Tibial artery (tissue), 4 donors: ENCODE measurements at regions not wholly inside any gene's neighbourhood (a gene's known extent, or its start where the extent isn't known, plus 50 kb on each side); places are given as distances from the start of the nearest gene placed in this dataset.
"Not testable (repeated sequence)": the region's sequence is repeated elsewhere in the genome, so short reads cannot be mapped to it uniquely, and the experiment has no call there.

ENCODE experiments used
- DNase-seq, 2 donors: peaks; one replicate each; pipeline ENCODE4 v3.0.0-alpha.2; 2019
- H3K27ac ChIP-seq, 2 donors: fragments of 200-600 bp; sonication (generic) in 1 of 2; 1 replicate in 1 of 2; 2 replicates in 1 of 2; pipeline ENCODE4 v1.5.1; 2018 to 2019; ENCODE audit warnings: mild to moderate bottlenecking in 1 of 2
- H3K27me3 ChIP-seq, 2 donors: fragments of 200-600 bp; sonication (generic) in 1 of 2; one replicate each; pipeline versions ENCODE4 v1.5.1 to v1.6.0; 2016 to 2019
- H3K36me3 ChIP-seq, 3 donors: fragments of 200-600 bp; sonication (generic) in 2 of 3; one replicate each; pipeline ENCODE4 v1.5.1; 2016 to 2019; ENCODE audit warnings: mild to moderate bottlenecking in 2 of 3
- H3K4me1 ChIP-seq, 4 donors: fragments of 200-600 bp; sonication (generic) in 2 of 4; 1 replicate in 3 of 4; 2 replicates in 1 of 4; pipeline ENCODE4 v1.5.1; 2016 to 2019
- H3K4me3 ChIP-seq, 2 donors: fragments of 200-600 bp; sonication (generic) in 1 of 2; 1 replicate in 1 of 2; 2 replicates in 1 of 2; pipeline ENCODE4 v1.5.1; 2018 to 2019; ENCODE audit warnings: mild to moderate bottlenecking in 2 of 2
- H3K9me3 ChIP-seq, 3 donors: fragments of 200-600 bp; sonication (generic) in 1 of 3; one replicate each; pipeline ENCODE4 v1.5.1; 2016 to 2019
- intact Hi-C: fragments of 100-400 bp; cut with DNase I; formaldehyde crosslinking; loops from one replicate; pipeline ENCODE4 v1.15.0; 2023; ENCODE audit warnings: low total_unique reads
- TF ChIP-seq, protein P1 (sequence below), 2 experiments: fragments of 200-600 bp in 1 of 2; fragments of 450-650 bp in 1 of 2; IDR thresholded peaks; one replicate each; pipeline ENCODE4 v1.5.1; 2017 to 2019; ENCODE audit warnings: antibody characterized with exemption in 2 of 2, mild to moderate bottlenecking in 1 of 2, moderate library complexity in 1 of 2

- H3K36me3 ChIP-seq: no peaks in the 10 kb centered on the region
- TF ChIP-seq, protein P1, sequence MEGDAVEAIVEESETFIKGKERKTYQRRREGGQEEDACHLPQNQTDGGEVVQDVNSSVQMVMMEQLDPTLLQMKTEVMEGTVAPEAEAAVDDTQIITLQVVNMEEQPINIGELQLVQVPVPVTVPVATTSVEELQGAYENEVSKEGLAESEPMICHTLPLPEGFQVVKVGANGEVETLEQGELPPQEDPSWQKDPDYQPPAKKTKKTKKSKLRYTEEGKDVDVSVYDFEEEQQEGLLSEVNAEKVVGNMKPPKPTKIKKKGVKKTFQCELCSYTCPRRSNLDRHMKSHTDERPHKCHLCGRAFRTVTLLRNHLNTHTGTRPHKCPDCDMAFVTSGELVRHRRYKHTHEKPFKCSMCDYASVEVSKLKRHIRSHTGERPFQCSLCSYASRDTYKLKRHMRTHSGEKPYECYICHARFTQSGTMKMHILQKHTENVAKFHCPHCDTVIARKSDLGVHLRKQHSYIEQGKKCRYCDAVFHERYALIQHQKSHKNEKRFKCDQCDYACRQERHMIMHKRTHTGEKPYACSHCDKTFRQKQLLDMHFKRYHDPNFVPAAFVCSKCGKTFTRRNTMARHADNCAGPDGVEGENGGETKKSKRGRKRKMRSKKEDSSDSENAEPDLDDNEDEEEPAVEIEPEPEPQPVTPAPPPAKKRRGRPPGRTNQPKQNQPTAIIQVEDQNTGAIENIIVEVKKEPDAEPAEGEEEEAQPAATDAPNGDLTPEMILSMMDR (IDR thresholded peaks at IDR 0.05): no peak
Observed at GRCh38 chr3:10688126-10688525, 127.9 kb upstream of the SLC6A11 start.

GRCh38 chr3:10688548-10689172 is 127.4 kb upstream of the SLC6A11 start:
- Histone ChIP-seq H3K27me3 (no peaks in the 10 kb centered on the region), H3K4me1 (no peaks in the 10 kb centered on the region), H3K9me3 (no peaks in the 10 kb centered on the region), H3K4me3 (no peak overlapping the region), H3K36me3 (no peaks in the 10 kb centered on the region), H3K27ac (no peak overlapping the region)
- TF ChIP-seq, protein P1 (IDR thresholded peaks at IDR 0.05): no peak
- DNase-seq: no peak
- intact Hi-C loops: no loop called here

More at GRCh38 chr3:10688126-10688525, 127.9 kb upstream of the SLC6A11 start:
- no peak for DNase-seq
- H3K4me3 ChIP-seq: no peak overlapping the region
- H3K4me1 ChIP-seq: no peaks in the 10 kb centered on the region
- no peaks in the 10 kb centered on the region for H3K9me3 ChIP-seq
- intact Hi-C loops: no loop called here
- no peaks in the 10 kb centered on the region for H3K27me3 ChIP-seq
- no peak overlapping the region for H3K27ac ChIP-seq

DNA sequence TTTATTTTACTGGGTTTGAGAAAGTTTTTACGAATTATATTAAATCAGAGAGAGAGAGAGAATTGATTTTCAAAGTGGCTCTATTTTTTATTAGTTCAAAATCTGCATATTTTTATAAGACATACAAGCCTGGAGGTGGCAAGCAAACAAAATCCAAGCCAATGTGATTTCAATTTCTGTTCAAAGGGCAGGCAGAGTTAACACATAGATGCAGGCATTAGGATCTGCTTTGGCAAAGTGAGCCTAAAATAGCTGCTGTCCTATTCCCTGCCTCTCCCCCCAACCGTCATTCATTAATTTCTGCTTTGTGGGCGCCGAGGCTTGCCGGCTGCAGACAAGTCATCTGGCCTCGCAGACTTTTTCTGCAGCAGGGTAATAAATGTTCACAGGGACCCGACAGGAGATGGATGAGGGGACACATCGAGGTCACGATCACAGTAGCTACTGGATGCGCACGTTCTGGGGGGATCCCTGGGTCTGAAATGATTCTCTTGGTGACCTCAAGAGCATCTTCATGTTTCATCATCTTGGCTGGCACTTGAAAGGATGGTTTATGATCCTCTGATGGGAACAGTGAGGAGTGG is 123.9 kb upstream of the SLC6A11 start:
- H3K4me3 ChIP-seq: no peak overlapping the region
- no peaks in the 10 kb centered on the region for H3K27me3 ChIP-seq
- H3K4me1 ChIP-seq: peaks cover 0 to 14% (median 9%) of the 10 kb centered on the region in 4 donors
- no peak overlapping the region for H3K27ac ChIP-seq
- H3K9me3 ChIP-seq: no peaks in the 10 kb centered on the region
- no peaks in the 10 kb centered on the region for H3K36me3 ChIP-seq
- TF ChIP-seq, protein P1 (IDR thresholded peaks at IDR 0.05): no peak
- DNase-seq: no peak
- intact Hi-C loops: no loop called here

GRCh38 chr3:10693457-10693856 is 122.6 kb upstream of the SLC6A11 start:
- Histone ChIP-seq H3K27ac (no peak overlapping the region), H3K4me3 (no peak overlapping the region), H3K36me3 (no peaks in the 10 kb centered on the region), H3K27me3 (no peaks in the 10 kb centered on the region), H3K9me3 (no peaks in the 10 kb centered on the region), H3K4me1 (peaks cover 0 to 14% (median 9%) of the 10 kb centered on the region in 4 donors)
- intact Hi-C loops: no loop called here
- TF ChIP-seq, protein P1 (IDR thresholded peaks at IDR 0.05): no peak
- no peak for DNase-seq

GRCh38 chr3:10694179-10694578 is 121.8 kb upstream of the SLC6A11 start:
- DNase-seq: no peak
- Histone ChIP-seq H3K9me3 (no peaks in the 10 kb centered on the region), H3K4me3 (no peak overlapping the region), H3K27ac (no peak overlapping the region), H3K27me3 (no peaks in the 10 kb centered on the region), H3K36me3 (no peaks in the 10 kb centered on the region), H3K4me1 (peaks cover 0 to 14% (median 9%) of the 10 kb centered on the region in 4 donors)
- intact Hi-C loops: no loop called here
- TF ChIP-seq, protein P1 (IDR thresholded peaks at IDR 0.05): no peak

DNA sequence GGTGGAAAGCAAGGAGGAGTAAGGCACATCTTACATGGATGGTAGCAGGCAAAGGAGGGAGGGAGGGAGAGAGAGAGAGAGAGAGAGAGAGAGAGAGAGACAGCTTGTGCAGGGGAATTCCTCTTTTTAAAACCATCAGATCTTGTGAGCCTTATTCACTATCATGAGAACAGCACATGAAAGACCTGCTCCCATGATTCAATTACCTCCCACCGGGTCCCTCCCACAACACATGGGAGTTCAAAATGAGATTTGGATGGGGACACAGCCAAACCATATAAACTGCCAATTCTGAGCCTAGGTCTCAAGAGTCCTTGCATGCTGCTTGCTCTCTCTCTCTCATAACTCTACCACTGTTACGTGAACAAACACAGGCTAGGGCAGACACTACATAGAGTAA is 120.8 kb upstream of the SLC6A11 start:
- intact Hi-C loops, H3K4me3 ChIP-seq: not testable (repeated sequence)

More for the DNA sequence above, 120.8 kb upstream of the SLC6A11 start:
- H3K36me3 ChIP-seq, H3K27ac ChIP-seq, H3K27me3 ChIP-seq, H3K9me3 ChIP-seq, DNase-seq: not testable (repeated sequence)
- peaks cover 0 to 14% (median 9%) of the 10 kb centered on the region in 4 donors for H3K4me1 ChIP-seq
